ENCODE measurements at regions not wholly inside any gene's neighbourhood (a gene's known extent, or its start where the extent isn't known, plus 50 kb on each side); places are given as distances from the start of the nearest gene placed in this dataset.

DNA sequence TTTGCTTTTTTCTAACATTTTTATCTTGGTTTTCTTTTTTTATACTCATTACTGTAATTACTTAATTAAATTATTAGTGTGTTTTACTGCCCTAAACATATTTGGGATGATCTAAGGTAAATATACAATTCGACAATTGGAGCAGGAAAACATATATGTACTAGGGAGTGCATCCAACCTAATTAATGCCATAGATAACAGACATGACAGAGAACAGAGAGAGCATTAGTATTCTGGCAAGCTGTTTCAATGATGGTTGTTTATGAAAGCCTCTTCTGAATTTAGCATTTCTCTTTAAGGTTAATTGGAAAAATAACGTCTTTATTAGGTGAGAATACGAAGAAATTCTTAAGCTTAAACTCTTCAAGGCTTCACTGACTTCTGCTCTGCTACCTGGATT lies 300.1 kb upstream of the PRR16 start:
- TF ChIP-seq CTCF (IDR thresholded peaks at IDR 0.05), result no peak
- no peak for TF ChIP-seq POLR2A (IDR thresholded peaks at IDR 0.05)
